A549 (cell line): ENCODE measurements at regions not wholly inside any gene's neighbourhood (a gene's known extent, or its start where the extent isn't known, plus 50 kb on each side); places are given as distances from the start of the nearest gene placed in this dataset.
"Not testable (repeated sequence)": the region's sequence is repeated elsewhere in the genome, so short reads cannot be mapped to it uniquely, and the experiment has no call there.

Experiments
- ATAC-seq, 2 experiments: fragments of 200-7000 bp in 1 of 2; fragments of >200 bp in 1 of 2; cut with Nextera tagmentation in 1 of 2; cut with Tn5 transposase in 1 of 2; 3 replicates each; pipeline versions ENCODE4 v1.8.0 to v1.9.1; 2018 to 2020; ENCODE audit warnings: mild to moderate bottlenecking in 1 of 2, moderate library complexity in 1 of 2
- CTCF ChIA-PET: fragments of 300-600 bp; sonication (Branson Sonifier 250); formaldehyde crosslinking; extraction: SDS; loops from one replicate; lab custom pipeline; 2021; ENCODE audit warnings: antibody characterized with exemption, inconsistent platforms; lab: Yijun Ruan, JAX
- POLR2A ChIA-PET: fragments of 350-600 bp; formaldehyde crosslinking; extraction: SDS; loops from one replicate; lab custom pipeline; 2021; ENCODE audit warnings: antibody characterized with exemption, inconsistent platforms; lab: Yijun Ruan, JAX
- DNase-seq, 2 experiments: peaks; one replicate each; pipeline versions ENCODE4 v3.0.0 to v3.0.0-alpha.2; 2011 to 2016; ENCODE audit warnings: low read depth in 1 of 2, low spot score in 1 of 2
- FAIRE-seq: peaks from 2 replicates; lab custom pipeline; 2011; peaks lifted over from hg19 to GRCh38; lab: Jason Lieb, UNC
- H3K27ac ChIP-seq, 2 experiments: fragments of >200 bp; sonication (Bioruptor Twin); formaldehyde crosslinking; 3 replicates each; pipeline ENCODE4 v1.5.1; 2016 to 2017
- H3K4me1 ChIP-seq: fragments of >200 bp; sonication (Bioruptor Twin); formaldehyde crosslinking; 3 replicates; pipeline ENCODE4 v1.6.1; 2016
- H3K4me2 ChIP-seq: fragments of >200 bp; sonication (Bioruptor Twin); formaldehyde crosslinking; 3 replicates; pipeline ENCODE4 v1.6.1; 2016
- H3K4me3 ChIP-seq: fragments of >200 bp; sonication (Bioruptor Twin); formaldehyde crosslinking; 3 replicates; pipeline ENCODE4 v1.5.1; 2016
- H3K9me3 ChIP-seq: fragments of >200 bp; sonication (Bioruptor Twin); formaldehyde crosslinking; 3 replicates; pipeline ENCODE4 v1.6.1; 2016
- CBX2 ChIP-seq: fragments of 200-600 bp; sonication (generic); IDR thresholded peaks from 2 replicates; pipeline ENCODE4 v1.6.1; 2016; ENCODE audit warnings: low read depth, mild to moderate bottlenecking, borderline replicate concordance
- EHF ChIP-seq: fragments of 250-450 bp; sonication (Bioruptor Pico); IDR thresholded peaks from 2 replicates; pipeline ENCODE4 v1.5.0; 2020; ENCODE audit warnings: mild to moderate bottlenecking
- EP300 ChIP-seq, 2 experiments: fragments of >200 bp; sonication (Bioruptor Twin); formaldehyde crosslinking; IDR thresholded peaks; 2 replicates in 1 of 2; 3 replicates in 1 of 2; pipeline ENCODE4 v1.6.1; 2016 to 2017
- ESRRA ChIP-seq: fragments of 150-350 bp; IDR thresholded peaks from 2 replicates; pipeline ENCODE4 v1.6.1; 2014; ENCODE audit warnings: mild to moderate bottlenecking, low read length, borderline replicate concordance
- FOSL2 ChIP-seq, 2 experiments: fragments of 450-650 bp in 1 of 2; fragments of >200 bp in 1 of 2; sonication (Bioruptor Twin) in 1 of 2; formaldehyde crosslinking; IDR thresholded peaks; 2 replicates each; pipeline versions ENCODE4 v1.5.0 to v1.6.1; 2016 to 2020; ENCODE audit warnings: mild to moderate bottlenecking in 1 of 2, moderate library complexity in 1 of 2
- HDAC2 ChIP-seq: fragments of 200-600 bp; sonication (generic); IDR thresholded peaks from 2 replicates; pipeline ENCODE4 v1.6.1; 2016
- HOXA7 ChIP-seq: fragments of 250-450 bp; sonication (Bioruptor Pico); IDR thresholded peaks from 2 replicates; pipeline ENCODE4 v1.5.0; 2020; ENCODE audit warnings: mild to moderate bottlenecking, moderate library complexity
- KDM1A ChIP-seq: fragments of 200-600 bp; sonication (generic); IDR thresholded peaks from 2 replicates; pipeline ENCODE4 v1.6.1; 2016; ENCODE audit warnings: low read depth, mild to moderate bottlenecking
- MAFK ChIP-seq: fragments of 450-650 bp; IDR thresholded peaks from 2 replicates; pipeline ENCODE4 v1.6.1; 2014; ENCODE audit not compliant: partially characterized antibody
- MYC ChIP-seq: IDR thresholded peaks from 2 replicates; pipeline ENCODE4 v1.6.1; 2012; ENCODE audit warnings: mild to moderate bottlenecking, inconsistent platforms, low read length, improper control_type of control experiment, borderline replicate concordance
- PHF8 ChIP-seq: fragments of 200-600 bp; sonication (generic); IDR thresholded peaks from 2 replicates; pipeline ENCODE4 v1.6.1; 2016; ENCODE audit warnings: low read depth, mild to moderate bottlenecking, antibody characterized with exemption, moderate library complexity, borderline replicate concordance
- POLR2A ChIP-seq: IDR thresholded peaks from 2 replicates; pipeline ENCODE4 v1.6.1; 2012; ENCODE audit warnings: mild to moderate bottlenecking, low read length
- RCOR1 ChIP-seq: fragments of 150-350 bp; IDR thresholded peaks from 2 replicates; pipeline ENCODE4 v1.6.1; 2014; ENCODE audit warnings: antibody characterized with exemption, low read length, low read depth
- RFX5 ChIP-seq: fragments of 450-650 bp; IDR thresholded peaks from 2 replicates; pipeline ENCODE4 v1.7.1; 2014; ENCODE audit warnings: antibody characterized with exemption, mild to moderate bottlenecking, moderate library complexity
- TFCP2L1 ChIP-seq: fragments of 250-450 bp; sonication (Bioruptor Pico); IDR thresholded peaks from 2 replicates; pipeline ENCODE4 v1.5.0; 2021; ENCODE audit warnings: mild to moderate bottlenecking
- ZFP36 ChIP-seq: fragments of 450-650 bp; IDR thresholded peaks from 2 replicates; pipeline ENCODE4 v1.6.1; 2014; ENCODE audit warnings: borderline replicate concordance; ENCODE audit not compliant: partially characterized antibody
- WGBS: methylation state at CpG from one replicate; pipeline ENCODE4 v1.1.6; 2017; ENCODE audit errors: missing lambda C conversion rate; 5-methylcytosine and 5-hydroxymethylcytosine counted together
- TF ChIP-seq, protein P1 (sequence below): fragments of >200 bp; sonication (Bioruptor Twin); formaldehyde crosslinking; IDR thresholded peaks from 2 replicates; pipeline ENCODE4 v1.6.1; 2016
- TF ChIP-seq, protein P2 (sequence below): fragments of 450-650 bp; IDR thresholded peaks from 2 replicates; pipeline ENCODE4 v1.6.1; 2014; ENCODE audit warnings: antibody characterized with exemption
- TF ChIP-seq, protein P3 (sequence below): fragments of 150-350 bp; IDR thresholded peaks from 2 replicates; pipeline ENCODE4 v1.6.1; 2014; ENCODE audit warnings: low read depth, mild to moderate bottlenecking, low read length
- TF ChIP-seq, protein P4 (sequence below): fragments of >200 bp; sonication (Bioruptor Twin); formaldehyde crosslinking; IDR thresholded peaks from 3 replicates; pipeline ENCODE4 v1.5.1; 2016

DNA sequence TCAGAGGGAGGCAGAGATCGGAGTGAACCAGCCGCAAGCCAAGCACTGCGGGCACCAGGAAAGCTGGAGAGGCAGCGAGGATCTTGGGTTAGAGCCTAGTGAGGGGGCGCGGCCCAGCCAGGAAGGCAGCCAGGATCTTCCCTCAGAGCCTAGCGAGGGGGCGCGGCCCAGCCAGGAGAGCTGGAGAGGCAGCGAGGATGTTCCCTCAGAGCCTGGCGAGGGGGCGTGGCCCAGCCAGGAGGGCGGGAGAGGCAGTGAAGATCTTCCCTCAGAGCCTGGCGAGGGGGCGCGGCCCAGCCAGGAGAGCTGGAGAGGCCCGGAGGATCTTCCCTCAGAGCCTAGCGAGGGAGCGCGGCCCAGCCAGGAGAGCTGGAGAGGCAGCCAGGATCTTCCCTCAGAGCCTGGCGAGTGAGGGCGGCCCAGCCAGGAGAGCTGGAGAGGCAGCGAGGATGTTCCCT is 62.7 kb upstream of the TMEM18 start:
- DNase-seq (peak; percentile 39 to 92), ATAC-seq (peak; percentile 81 to 89)
- WGBS = 14% methylated on average over 23 of the region's 23 CpGs
- CTCF ChIA-PET = interaction anchor here (0.8 to 7.6 kb wide), 4 partner anchors 9 to 811 kb away, joined by 3 to 38 read pairs (median 4); no protein-coding TSS in a partner anchor
- not testable (repeated sequence) for FAIRE-seq, H3K9me3 ChIP-seq, H3K4me1 ChIP-seq
- H3K4me2 ChIP-seq = peak overlapping the region; percentile 87
- POLR2A ChIA-PET = interaction anchor here (0.6 to 2.3 kb wide), 6 partner anchors 15 to 62 kb away, joined by 3 to 31 read pairs (median 5); partner anchors contain the start of gene TMEM18
- TF ChIP-seq PHF8 = peak; percentile 39; the same call in 1 of the 2 replicates
- TF ChIP-seq POLR2A = 0 out of 2 replicates have a peak, but pooled peaks have one; percentile 23
- H3K27ac ChIP-seq = peak overlapping the region; percentile 76
- H3K4me3 ChIP-seq = peak overlapping the region; percentile 48

DNA sequence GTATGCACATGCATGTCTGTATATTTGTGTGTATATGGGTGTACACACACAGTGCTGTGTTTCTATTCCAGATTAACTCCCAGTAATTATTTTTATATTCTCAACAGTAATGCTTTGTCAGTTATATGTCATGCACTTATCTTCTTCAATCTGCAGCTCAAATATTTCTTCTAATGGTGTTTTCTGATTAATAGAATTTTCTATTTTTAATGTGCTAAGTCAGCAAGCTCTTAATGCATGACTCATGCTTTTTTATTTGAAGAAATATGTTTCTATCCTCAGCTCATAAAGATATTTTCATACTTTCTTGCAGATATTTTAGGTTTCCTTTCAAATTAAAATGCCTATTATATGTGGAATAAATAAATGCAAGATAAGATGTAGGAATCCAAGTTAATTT is 59.7 kb upstream of the TMEM18 start:
- ATAC-seq = no peak
- TF ChIP-seq MAFK (peak; percentile 69), FOSL2 (IDR thresholded peaks at IDR 0.05) (no peak), FOSL2 (CRISPR knock-in tag; IDR thresholded peaks at IDR 0.05) (peak; percentile 63), KDM1A (no peak), HDAC2 (no peak)
- TF ChIP-seq, protein P1, sequence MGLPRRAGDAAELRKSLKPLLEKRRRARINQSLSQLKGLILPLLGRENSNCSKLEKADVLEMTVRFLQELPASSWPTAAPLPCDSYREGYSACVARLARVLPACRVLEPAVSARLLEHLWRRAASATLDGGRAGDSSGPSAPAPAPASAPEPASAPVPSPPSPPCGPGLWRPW = no peak
- TF ChIP-seq, protein P2, sequence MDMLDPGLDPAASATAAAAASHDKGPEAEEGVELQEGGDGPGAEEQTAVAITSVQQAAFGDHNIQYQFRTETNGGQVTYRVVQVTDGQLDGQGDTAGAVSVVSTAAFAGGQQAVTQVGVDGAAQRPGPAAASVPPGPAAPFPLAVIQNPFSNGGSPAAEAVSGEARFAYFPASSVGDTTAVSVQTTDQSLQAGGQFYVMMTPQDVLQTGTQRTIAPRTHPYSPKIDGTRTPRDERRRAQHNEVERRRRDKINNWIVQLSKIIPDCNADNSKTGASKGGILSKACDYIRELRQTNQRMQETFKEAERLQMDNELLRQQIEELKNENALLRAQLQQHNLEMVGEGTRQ = no peak
- TF ChIP-seq, protein P3, sequence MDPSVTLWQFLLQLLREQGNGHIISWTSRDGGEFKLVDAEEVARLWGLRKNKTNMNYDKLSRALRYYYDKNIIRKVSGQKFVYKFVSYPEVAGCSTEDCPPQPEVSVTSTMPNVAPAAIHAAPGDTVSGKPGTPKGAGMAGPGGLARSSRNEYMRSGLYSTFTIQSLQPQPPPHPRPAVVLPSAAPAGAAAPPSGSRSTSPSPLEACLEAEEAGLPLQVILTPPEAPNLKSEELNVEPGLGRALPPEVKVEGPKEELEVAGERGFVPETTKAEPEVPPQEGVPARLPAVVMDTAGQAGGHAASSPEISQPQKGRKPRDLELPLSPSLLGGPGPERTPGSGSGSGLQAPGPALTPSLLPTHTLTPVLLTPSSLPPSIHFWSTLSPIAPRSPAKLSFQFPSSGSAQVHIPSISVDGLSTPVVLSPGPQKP = no peak
- H3K27ac ChIP-seq = no peak overlapping the region
- no peak for DNase-seq
- no peak overlapping the region for H3K4me2 ChIP-seq
- H3K9me3 ChIP-seq = no peaks in the 10 kb centered on the region
- ChIA-PET POLR2A (interaction anchor here (1.4 kb wide), 1 partner anchor 60 kb away, joined by 4 read pairs; the partner anchor contains the start of gene TMEM18), CTCF (interaction anchor here (3.3 to 7.6 kb wide), 2 partner anchors 11 to 22 kb away, joined by 10 to 38 read pairs; no protein-coding TSS in a partner anchor)
- FAIRE-seq = no peak
- H3K4me3 ChIP-seq = no peak overlapping the region
- peaks cover 10% of the 10 kb centered on the region; the same call in 2 of the 3 replicates for H3K4me1 ChIP-seq

DNA sequence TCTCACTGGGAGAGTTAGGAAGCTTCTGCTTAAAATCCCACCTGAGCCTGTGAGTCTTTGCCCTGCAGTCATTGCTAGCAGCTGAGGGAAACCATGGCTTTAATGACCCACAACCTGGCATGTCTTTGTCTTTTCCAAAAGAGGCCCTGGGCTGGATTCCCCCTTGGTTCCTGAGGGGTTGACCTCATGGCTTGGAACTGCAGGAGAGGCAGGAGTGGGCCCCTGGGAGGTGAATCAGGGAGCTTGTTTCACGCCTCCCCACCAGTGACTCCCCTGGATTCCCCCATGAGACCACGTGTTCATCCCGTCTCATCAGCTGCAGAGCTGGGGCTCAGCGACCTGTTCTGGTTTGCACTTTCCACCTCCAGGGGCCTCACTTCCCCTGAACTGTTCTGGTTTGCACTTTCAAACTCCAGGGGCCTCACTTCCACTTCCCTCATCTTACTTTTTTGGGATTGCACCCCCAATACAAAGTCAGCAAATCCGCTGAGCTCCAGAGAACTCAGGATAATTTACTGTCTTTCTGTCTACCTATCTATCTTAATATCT is 58.5 kb upstream of the TMEM18 start:
- no peak for FAIRE-seq
- CTCF ChIA-PET = interaction anchor here (1.5 to 7.6 kb wide), 3 partner anchors 10 to 81 kb away, joined by 3 to 38 read pairs (median 10); no protein-coding TSS in a partner anchor
- no peak for ATAC-seq
- H3K4me1 ChIP-seq = peaks cover 3% of the 10 kb centered on the region; the same call in 1 of the 3 replicates
- POLR2A ChIA-PET = no interaction called here
- WGBS = 45% methylated on average over 5 of the region's 5 CpGs
- H3K27ac ChIP-seq = no peak overlapping the region
- H3K9me3 ChIP-seq = no peaks in the 10 kb centered on the region
- H3K4me2 ChIP-seq = no peak overlapping the region
- DNase-seq = no peak
- TF ChIP-seq RFX5 (no peak), CBX2 (no peak), HOXA7 (no peak), ZFP36 (no peak), MYC (no peak), HDAC2 (no peak), ESRRA (no peak), PHF8 (no peak), TFCP2L1 (CRISPR knock-in tag) (no peak), RCOR1 (no peak), EHF (no peak), EP300 (IDR thresholded peaks at IDR 0.05) (no peak), KDM1A (no peak)
- TF ChIP-seq, protein P4, sequence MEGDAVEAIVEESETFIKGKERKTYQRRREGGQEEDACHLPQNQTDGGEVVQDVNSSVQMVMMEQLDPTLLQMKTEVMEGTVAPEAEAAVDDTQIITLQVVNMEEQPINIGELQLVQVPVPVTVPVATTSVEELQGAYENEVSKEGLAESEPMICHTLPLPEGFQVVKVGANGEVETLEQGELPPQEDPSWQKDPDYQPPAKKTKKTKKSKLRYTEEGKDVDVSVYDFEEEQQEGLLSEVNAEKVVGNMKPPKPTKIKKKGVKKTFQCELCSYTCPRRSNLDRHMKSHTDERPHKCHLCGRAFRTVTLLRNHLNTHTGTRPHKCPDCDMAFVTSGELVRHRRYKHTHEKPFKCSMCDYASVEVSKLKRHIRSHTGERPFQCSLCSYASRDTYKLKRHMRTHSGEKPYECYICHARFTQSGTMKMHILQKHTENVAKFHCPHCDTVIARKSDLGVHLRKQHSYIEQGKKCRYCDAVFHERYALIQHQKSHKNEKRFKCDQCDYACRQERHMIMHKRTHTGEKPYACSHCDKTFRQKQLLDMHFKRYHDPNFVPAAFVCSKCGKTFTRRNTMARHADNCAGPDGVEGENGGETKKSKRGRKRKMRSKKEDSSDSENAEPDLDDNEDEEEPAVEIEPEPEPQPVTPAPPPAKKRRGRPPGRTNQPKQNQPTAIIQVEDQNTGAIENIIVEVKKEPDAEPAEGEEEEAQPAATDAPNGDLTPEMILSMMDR = no peak
- H3K4me3 ChIP-seq = no peak overlapping the region
